ENCODE measurements at regions not wholly inside any gene's neighbourhood (a gene's known extent, or its start where the extent isn't known, plus 50 kb on each side); places are given as distances from the start of the nearest gene placed in this dataset.

- DNase-seq, result no peak
Measured at GRCh38 chr2:204495381-204495780, 49.9 kb upstream of the PARD3B start.

All from hematopoietic multipotent progenitor cell treated with erythropoietin and hydrocortisone succinate and interleukin-3 and kit ligand, for 6 days (in vitro differentiated cells).